ENCODE measurements at regions not wholly inside any gene's neighbourhood (a gene's known extent, or its start where the extent isn't known, plus 50 kb on each side); places are given as distances from the start of the nearest gene placed in this dataset.

- Histone ChIP-seq H3K4me3 (no peak overlapping the region), H3K27ac (no peak overlapping the region), H3K9me3 (peaks cover 4% of the 10 kb centered on the region), H3K27me3 (no peaks in the 10 kb centered on the region), H3K4me1 (no peaks in the 10 kb centered on the region), H3K36me3 (no peaks in the 10 kb centered on the region)
- TF ChIP-seq POLR2AphosphoS5 (IDR thresholded peaks at IDR 0.05), result no peak
- no peak for TF ChIP-seq CTCF (IDR thresholded peaks at IDR 0.05)
- no peak for TF ChIP-seq POLR2A (IDR thresholded peaks at IDR 0.05)
- no peak for TF ChIP-seq EP300 (IDR thresholded peaks at IDR 0.05)
- WGBS, result 100% methylated on average over 5 of the region's 8 CpGs
- DNase-seq (ENCODE audit: low spot score in 2 of 2), result no peak
These were observed 50.5 kb upstream of the NT5C1B start for GRCh38 chr2:18639756-18640453.

All from suprapubic skin (tissue), 4 donors.